HG03064 (cell line): ENCODE measurements at regions not wholly inside any gene's neighbourhood (a gene's known extent, or its start where the extent isn't known, plus 50 kb on each side); places are given as distances from the start of the nearest gene placed in this dataset.

ENCODE experiments used
- ATAC-seq: cut with Tn5 transposase; IDR thresholded peaks from one replicate; pipeline ENCODE4 v1.9.1; 2021; ENCODE audit warnings: low read depth; ENCODE audit not compliant: unreplicated experiment

DNA sequence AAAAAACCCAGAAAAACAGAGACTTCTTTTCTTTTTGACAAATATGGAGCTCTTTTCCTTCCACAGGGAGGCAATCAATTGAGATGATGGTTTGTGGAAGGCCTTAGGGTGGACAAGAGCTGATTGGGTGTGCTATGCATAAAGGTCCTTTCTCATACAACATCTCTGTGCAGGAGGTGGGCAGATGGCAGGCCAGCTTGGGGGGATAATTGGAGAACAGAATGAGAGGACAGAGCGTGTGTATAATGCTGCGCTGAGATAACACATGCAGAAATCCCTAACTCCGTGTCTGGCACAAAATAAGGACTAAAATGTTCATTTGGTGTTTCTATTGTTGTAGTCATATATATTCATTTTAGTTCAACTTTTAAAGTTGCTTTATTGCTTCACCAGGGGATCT lies 159.0 kb upstream of the MEF2C start:
- no peak for ATAC-seq

GRCh38 chr5:89041249-89041779 lies 158.3 kb upstream of the MEF2C start:
- no peak for ATAC-seq

GRCh38 chr5:89036704-89037489 lies 153.9 kb upstream of the MEF2C start:
- no peak for ATAC-seq

GRCh38 chr5:89036166-89036565 lies 153.2 kb upstream of the MEF2C start:
- no peak for ATAC-seq

GRCh38 chr5:89034588-89034987 lies 151.6 kb upstream of the MEF2C start:
- ATAC-seq: no peak

- no peak for ATAC-seq
Measured at GRCh38 chr5:89030798-89031197, 147.8 kb upstream of the MEF2C start.

GRCh38 chr5:89028595-89029285 lies 145.8 kb upstream of the MEF2C start:
- no peak for ATAC-seq

DNA sequence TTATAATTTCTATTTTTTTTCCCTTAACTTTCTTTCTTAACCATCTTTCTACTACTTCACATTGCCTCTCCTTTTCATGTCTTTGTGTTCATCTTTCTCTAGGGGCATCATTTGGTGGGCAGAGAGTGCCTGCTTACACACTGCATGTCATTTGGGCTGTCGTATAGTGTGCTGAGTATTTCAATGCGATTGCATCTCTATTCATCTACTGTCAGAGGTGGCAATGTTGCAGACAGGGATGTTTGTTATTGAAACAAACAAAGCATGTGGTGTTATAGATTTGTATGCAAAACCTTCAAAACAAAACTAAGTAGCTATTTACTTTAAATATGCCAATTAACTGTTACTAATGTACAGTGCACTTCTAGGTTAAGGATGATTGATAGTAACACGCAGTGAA lies 141.1 kb upstream of the MEF2C start:
- no peak for ATAC-seq

- no peak for ATAC-seq
Measured at GRCh38 chr5:89020926-89021610, 138.1 kb upstream of the MEF2C start.

DNA sequence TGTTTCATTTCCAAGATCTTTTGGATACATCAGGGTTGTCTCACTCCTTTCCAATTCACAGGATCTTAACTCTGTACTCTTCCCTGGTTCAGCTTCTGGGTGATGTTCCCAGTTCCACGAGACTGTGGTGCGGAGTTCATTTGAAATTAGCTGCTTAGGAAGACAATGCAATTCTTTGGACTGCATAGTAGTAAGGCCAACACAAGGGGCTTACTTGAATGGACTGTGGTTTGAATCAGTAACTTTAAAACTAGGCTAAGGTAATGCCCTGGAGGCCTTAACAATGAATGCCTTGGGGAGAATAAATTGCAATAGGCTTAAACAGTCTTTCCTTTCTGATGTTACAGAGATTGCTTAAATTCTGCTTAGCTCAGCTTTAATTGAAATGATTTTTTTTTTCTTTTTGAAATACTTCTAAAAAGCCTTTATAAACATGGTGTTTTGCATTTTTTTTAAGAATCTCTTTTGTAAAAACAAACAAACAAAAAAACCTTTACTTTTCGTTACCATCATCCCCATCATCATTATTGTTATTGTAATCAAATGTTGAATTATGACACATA lies 133.8 kb upstream of the MEF2C start:
- no peak for ATAC-seq

- ATAC-seq: no peak
Measured at GRCh38 chr5:89015409-89015808, 132.4 kb upstream of the MEF2C start.

- ATAC-seq: no peak
Measured at GRCh38 chr5:89011778-89012711, 129.1 kb upstream of the MEF2C start.

DNA sequence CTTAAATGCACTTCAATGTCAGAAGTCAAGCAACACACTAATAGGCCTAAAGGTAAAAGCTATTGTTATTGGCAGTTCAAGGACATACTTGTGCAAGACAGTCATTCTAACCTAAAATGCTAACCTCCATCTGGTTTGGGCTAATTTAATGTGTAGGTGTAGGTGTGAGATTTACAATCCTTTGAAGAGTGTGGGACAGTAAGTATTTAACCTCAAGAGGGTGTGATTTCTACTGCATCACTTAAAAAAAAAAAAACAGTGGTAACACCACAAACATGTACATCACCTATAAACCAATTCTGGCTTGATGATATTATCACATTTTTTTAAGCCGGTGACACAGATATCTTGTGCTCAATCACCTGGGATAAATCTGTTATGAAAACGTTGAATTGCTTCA lies 127.5 kb upstream of the MEF2C start:
- no peak for ATAC-seq

DNA sequence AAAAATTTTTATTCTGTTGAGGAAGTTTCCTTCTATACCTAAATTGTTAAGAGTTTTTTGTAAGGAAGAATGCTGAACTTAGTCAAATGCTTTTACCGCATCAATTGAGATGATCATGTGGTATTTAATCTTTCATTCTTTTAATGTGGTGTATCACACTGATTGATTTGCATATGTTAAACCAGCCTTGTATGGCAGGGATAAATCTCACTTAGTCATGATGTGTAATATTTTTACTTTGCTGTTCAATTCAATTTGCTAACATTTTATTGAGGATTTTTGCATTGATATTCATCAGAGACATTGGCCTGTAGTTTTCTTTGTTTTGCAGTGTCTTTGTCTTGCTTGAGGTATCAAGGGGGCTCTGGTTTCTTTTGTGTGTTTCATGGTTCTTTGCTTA lies 125.3 kb upstream of the MEF2C start:
- no peak for ATAC-seq

GRCh38 chr5:89005990-89006389 lies 123.0 kb upstream of the MEF2C start:
- ATAC-seq: no peak

GRCh38 chr5:89004379-89004778 lies 121.4 kb upstream of the MEF2C start:
- ATAC-seq: no peak

- ATAC-seq: no peak
Measured at GRCh38 chr5:89003563-89004036, 120.6 kb upstream of the MEF2C start.

- no peak for ATAC-seq
Measured at GRCh38 chr5:88999853-89000252, 116.9 kb upstream of the MEF2C start.

DNA sequence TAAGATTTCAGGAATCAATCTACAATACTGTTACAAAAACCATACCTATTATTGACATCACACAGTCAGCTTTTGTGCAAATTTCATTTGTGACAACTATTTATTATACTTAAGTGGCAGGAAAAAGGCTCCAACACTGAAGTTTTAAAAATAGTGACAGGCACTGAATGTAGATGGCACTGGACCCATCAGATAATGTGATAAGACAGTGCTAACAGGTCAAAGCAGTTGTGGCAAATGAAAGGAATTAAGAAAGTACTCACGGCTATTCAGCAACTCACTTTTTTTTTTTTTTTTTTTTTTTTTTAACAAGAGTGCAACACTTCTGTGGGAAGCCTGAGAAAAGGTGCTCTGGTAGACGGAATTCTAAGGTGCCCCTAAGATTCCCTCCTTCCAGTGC lies 115.0 kb upstream of the MEF2C start:
- no peak for ATAC-seq

- ATAC-seq: no peak
Measured at GRCh38 chr5:88984040-88984439, 101.1 kb upstream of the MEF2C start.
